ENCODE measurements at regions not wholly inside any gene's neighbourhood (a gene's known extent, or its start where the extent isn't known, plus 50 kb on each side); places are given as distances from the start of the nearest gene placed in this dataset.
"Not testable (repeated sequence)": the region's sequence is repeated elsewhere in the genome, so short reads cannot be mapped to it uniquely, and the experiment has no call there.

- TF ChIP-seq, protein P1, sequence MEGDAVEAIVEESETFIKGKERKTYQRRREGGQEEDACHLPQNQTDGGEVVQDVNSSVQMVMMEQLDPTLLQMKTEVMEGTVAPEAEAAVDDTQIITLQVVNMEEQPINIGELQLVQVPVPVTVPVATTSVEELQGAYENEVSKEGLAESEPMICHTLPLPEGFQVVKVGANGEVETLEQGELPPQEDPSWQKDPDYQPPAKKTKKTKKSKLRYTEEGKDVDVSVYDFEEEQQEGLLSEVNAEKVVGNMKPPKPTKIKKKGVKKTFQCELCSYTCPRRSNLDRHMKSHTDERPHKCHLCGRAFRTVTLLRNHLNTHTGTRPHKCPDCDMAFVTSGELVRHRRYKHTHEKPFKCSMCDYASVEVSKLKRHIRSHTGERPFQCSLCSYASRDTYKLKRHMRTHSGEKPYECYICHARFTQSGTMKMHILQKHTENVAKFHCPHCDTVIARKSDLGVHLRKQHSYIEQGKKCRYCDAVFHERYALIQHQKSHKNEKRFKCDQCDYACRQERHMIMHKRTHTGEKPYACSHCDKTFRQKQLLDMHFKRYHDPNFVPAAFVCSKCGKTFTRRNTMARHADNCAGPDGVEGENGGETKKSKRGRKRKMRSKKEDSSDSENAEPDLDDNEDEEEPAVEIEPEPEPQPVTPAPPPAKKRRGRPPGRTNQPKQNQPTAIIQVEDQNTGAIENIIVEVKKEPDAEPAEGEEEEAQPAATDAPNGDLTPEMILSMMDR (conservative IDR thresholded peaks at IDR 0.05) = no peak
- Mint-ChIP-seq H3K9me3 (peaks cover 4% of the 10 kb centered on the region), H3K27ac (no peak overlapping the region), H3K27me3 (no peaks in the 10 kb centered on the region), H3K4me3 (no peak overlapping the region), H3K36me3 (peaks cover 4% of the 10 kb centered on the region), H3K4me1 (ENCODE audit: unreplicated experiment) (no peaks in the 10 kb centered on the region)
- DNase-seq (ENCODE audit: extremely low spot score, unreplicated experiment) = peak; percentile 100
Measured at GRCh38 chr15:20340331-20340811, 201.2 kb downstream of the GOLGA6L6 start.

DNA sequence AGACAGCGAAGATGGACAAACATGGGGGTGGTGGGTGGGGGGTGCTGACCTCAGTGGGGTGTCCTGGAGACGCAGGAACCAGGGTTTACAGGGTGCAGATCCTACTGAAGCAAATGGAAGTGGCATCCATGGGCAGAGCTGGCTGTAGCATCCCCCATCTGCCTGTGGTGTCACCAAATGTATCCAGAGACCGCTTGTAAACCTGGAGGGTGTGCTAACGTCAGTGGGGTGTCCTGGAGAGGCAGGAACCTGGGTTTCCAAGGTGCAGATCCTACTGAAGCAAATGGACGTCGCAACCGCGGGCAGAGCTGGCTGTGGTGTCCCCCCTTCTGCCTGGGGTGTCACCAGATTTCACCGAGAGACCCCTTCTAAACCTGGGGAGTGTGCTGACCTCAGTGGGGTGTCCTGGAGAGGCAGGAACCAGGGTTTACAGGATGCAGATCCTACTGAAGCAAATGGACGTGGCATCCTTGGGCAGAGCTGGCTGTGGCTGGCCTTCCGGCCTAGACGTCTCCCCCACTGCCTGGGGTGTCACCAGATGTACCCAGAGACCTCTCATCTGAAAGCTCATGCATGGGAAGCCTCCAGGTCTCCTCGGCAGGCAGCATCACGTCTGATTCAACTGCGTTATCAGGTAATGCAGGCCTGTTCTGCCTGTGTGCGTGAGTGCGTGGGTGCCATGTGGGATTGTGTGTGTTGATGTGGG, 202.4 kb downstream of the GOLGA6L6 start:
- H3K9me3 Mint-ChIP-seq = not testable (repeated sequence)

DNA sequence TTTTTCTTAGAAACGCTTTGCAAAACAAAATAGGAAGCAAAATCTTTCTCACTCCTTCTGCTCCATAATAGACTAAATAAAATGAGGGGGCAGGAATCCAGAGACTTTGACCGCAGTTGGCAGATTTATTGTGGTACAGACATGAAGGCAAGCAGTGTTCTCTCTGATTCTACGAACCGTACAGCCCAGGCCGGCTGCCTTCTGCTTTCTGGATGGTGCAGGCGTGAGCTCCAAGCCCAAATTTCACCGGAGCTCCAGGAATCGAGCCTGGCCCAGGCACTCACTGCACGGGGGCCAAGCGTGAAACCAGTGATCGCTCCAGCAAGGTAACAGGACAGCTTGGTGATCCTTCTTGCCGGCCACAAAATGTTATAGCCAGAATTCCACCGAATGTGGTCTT, 202.9 kb downstream of the GOLGA6L6 start:
- DNase-seq (ENCODE audit: extremely low spot score, unreplicated experiment); H3K27ac Mint-ChIP-seq; H3K9me3 Mint-ChIP-seq; H3K4me1 Mint-ChIP-seq (ENCODE audit: unreplicated experiment); H3K36me3 Mint-ChIP-seq; H3K4me3 Mint-ChIP-seq; H3K27me3 Mint-ChIP-seq: not testable (repeated sequence)

More for the DNA sequence above, 202.4 kb downstream of the GOLGA6L6 start:
- not testable (repeated sequence) for H3K4me3 Mint-ChIP-seq; DNase-seq (ENCODE audit: extremely low spot score, unreplicated experiment); H3K36me3 Mint-ChIP-seq; H3K27me3 Mint-ChIP-seq; H3K4me1 Mint-ChIP-seq (ENCODE audit: unreplicated experiment); H3K27ac Mint-ChIP-seq

DNA sequence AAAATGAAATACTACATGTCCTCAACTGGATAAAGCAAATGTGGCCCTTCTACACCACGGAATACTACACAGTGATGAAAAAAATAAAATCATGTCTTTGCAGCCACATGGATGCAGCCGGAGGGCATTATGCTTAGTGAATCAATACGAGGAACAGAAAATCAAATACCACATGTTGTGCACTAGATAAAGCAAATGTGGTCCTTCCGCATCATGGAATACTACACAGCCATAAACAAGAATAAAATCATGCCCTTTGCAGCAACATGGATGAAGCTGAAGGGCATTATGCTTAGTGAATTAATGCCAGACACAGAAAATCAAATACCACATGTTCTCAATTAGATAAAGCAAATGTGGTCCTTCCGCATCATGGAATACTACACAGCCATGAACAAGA, 204.4 kb downstream of the GOLGA6L6 start:
- H3K36me3 Mint-ChIP-seq; H3K9me3 Mint-ChIP-seq; DNase-seq (ENCODE audit: extremely low spot score, unreplicated experiment); H3K27me3 Mint-ChIP-seq; H3K4me3 Mint-ChIP-seq; H3K27ac Mint-ChIP-seq; H3K4me1 Mint-ChIP-seq (ENCODE audit: unreplicated experiment): not testable (repeated sequence)

DNA sequence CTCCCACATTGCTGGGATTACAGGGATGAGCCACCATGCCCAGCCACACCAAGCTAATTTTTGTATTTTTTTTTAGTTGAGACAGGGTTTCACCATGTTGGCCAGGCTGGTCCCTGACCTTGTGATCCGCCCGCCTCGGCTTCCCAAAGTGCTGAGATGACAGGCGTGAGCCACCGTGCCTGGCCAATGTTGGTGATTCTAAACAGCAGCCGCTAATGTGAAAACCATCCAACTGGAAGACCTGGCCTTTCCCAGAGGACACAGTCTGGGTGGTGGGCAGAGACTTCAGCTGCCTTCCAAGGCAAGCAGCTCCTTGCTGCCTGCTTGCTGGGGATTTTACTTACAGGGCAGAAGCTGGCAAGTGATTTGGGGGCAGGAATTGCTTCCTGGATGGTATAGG, 207.1 kb downstream of the GOLGA6L6 start:
- H3K27ac Mint-ChIP-seq; H3K9me3 Mint-ChIP-seq; H3K4me3 Mint-ChIP-seq; H3K27me3 Mint-ChIP-seq; H3K4me1 Mint-ChIP-seq (ENCODE audit: unreplicated experiment); H3K36me3 Mint-ChIP-seq; DNase-seq (ENCODE audit: extremely low spot score, unreplicated experiment): not testable (repeated sequence)

- not testable (repeated sequence) for H3K4me1 Mint-ChIP-seq (ENCODE audit: unreplicated experiment); H3K4me3 Mint-ChIP-seq; H3K36me3 Mint-ChIP-seq; H3K27ac Mint-ChIP-seq; H3K9me3 Mint-ChIP-seq; H3K27me3 Mint-ChIP-seq; DNase-seq (ENCODE audit: extremely low spot score, unreplicated experiment)
Measured at GRCh38 chr15:20325751-20326150, 215.8 kb downstream of the GOLGA6L6 start.

DNA sequence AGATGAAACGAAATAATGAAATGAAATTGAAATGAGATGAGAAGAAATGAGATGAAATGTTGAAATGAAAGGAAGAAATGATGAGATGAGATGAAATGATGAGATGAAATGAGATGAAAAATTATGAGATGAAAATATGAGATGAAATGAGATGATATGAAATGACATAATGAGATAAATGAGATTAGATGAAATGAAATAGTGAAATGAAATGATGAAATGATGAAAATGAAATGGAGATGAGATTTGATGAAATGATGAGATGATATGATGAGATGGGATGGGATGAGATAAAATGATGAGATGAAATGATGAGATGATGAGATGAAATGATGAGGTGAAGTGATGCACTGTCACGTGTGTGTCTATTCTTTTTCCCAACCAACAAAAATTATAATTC, 224.5 kb downstream of the GOLGA6L6 start:
- not testable (repeated sequence) for H3K36me3 Mint-ChIP-seq; H3K27me3 Mint-ChIP-seq; H3K27ac Mint-ChIP-seq; H3K4me3 Mint-ChIP-seq; H3K9me3 Mint-ChIP-seq; H3K4me1 Mint-ChIP-seq (ENCODE audit: unreplicated experiment); DNase-seq (ENCODE audit: extremely low spot score, unreplicated experiment)

GRCh38 chr15:20311014-20311680, 230.5 kb downstream of the GOLGA6L6 start:
- H3K36me3 Mint-ChIP-seq, H3K27me3 Mint-ChIP-seq, H3K4me3 Mint-ChIP-seq: not testable (repeated sequence)

GRCh38 chr15:20310603-20311002, 231.0 kb downstream of the GOLGA6L6 start:
- Mint-ChIP-seq H3K4me1 (ENCODE audit: unreplicated experiment) (no peaks in the 10 kb centered on the region), H3K9me3 (no peaks in the 10 kb centered on the region), H3K27ac (no peak overlapping the region), H3K36me3 (no peaks in the 10 kb centered on the region), H3K4me3 (no peak overlapping the region), H3K27me3 (no peaks in the 10 kb centered on the region)
- TF ChIP-seq, protein P1 (conservative IDR thresholded peaks at IDR 0.05) = no peak
- no peak for DNase-seq (ENCODE audit: extremely low spot score, unreplicated experiment)

More at GRCh38 chr15:20311014-20311680, 230.5 kb downstream of the GOLGA6L6 start:
- not testable (repeated sequence) for DNase-seq (ENCODE audit: extremely low spot score, unreplicated experiment); H3K4me1 Mint-ChIP-seq (ENCODE audit: unreplicated experiment); H3K9me3 Mint-ChIP-seq; H3K27ac Mint-ChIP-seq

DNA sequence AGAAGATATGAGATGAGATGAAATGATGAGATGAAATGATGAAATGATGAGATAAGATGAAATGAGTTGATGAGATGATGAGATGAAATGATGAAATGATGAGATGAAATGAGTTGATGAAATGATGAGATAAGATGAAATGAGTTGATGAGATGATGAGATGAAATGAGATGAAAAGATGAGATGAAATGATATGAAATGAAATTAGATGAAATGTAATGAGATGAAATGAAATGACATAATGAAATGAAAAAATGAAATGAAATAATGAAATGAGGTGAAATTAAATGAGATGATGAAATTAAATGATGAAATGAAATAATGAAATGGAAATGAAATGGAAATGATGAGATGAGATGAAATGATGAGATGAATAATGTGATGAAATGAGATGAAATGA, 231.6 kb downstream of the GOLGA6L6 start:
- not testable (repeated sequence) for H3K4me1 Mint-ChIP-seq (ENCODE audit: unreplicated experiment); H3K36me3 Mint-ChIP-seq

DNA sequence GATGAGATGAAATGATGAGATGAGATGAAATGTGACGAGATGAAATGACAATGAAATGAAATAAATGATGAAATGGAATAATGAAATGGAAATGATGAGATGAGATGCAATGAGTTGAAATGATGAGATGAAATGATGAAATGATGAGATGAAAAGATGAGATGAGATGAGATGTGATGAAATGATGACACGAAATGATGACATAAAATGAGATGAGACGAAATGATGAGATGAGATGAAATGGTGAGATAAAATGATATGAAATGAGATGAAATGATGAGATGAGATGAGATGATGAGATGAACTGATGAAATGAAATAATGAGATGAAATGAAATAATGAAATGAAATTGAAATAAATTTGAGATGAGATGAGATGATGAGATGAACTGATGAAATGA, 232.2 kb downstream of the GOLGA6L6 start:
- not testable (repeated sequence) for H3K4me3 Mint-ChIP-seq; DNase-seq (ENCODE audit: extremely low spot score, unreplicated experiment); H3K27ac Mint-ChIP-seq; H3K36me3 Mint-ChIP-seq; H3K4me1 Mint-ChIP-seq (ENCODE audit: unreplicated experiment); H3K9me3 Mint-ChIP-seq; H3K27me3 Mint-ChIP-seq

More for the DNA sequence above, 231.6 kb downstream of the GOLGA6L6 start:
- DNase-seq (ENCODE audit: extremely low spot score, unreplicated experiment); H3K9me3 Mint-ChIP-seq; H3K27me3 Mint-ChIP-seq; H3K4me3 Mint-ChIP-seq; H3K27ac Mint-ChIP-seq: not testable (repeated sequence)

DNA sequence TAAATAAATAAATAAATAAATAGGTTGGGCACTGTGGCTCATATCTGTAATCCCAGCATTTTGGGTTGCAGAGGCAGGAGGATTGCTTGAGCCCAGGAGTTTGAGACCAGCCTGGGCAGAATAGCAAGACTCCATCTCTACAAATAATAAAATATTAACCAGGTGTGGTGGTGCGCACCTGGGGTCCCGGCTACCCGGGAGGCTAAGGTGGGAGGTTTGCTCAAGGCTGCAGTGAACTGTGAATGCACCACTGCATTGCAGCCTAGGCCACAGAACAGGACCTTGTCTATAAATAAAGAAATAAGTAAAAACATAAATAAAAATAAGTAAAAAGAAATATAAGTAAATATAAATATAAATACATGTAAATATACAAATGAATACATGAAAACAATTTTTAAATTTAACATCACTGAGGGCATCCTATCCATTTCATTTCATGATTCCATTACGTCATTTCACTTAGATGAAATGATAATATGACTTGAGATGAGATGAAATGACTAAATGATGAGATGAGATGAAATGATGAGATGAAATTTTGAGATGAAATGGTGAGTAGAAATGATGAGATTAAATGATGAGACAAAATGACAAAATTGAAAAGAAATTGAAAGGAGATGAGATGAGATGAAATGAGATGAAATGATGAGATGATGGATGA, 233.4 kb downstream of the GOLGA6L6 start:
- not testable (repeated sequence) for DNase-seq (ENCODE audit: extremely low spot score, unreplicated experiment); H3K27ac Mint-ChIP-seq; H3K27me3 Mint-ChIP-seq; H3K4me1 Mint-ChIP-seq (ENCODE audit: unreplicated experiment); H3K4me3 Mint-ChIP-seq; H3K36me3 Mint-ChIP-seq; H3K9me3 Mint-ChIP-seq
